GM12872 (cell line): ENCODE measurements at regions not wholly inside any gene's neighbourhood (a gene's known extent, or its start where the extent isn't known, plus 50 kb on each side); places are given as distances from the start of the nearest gene placed in this dataset.

ENCODE experiments used
- CTCF ChIP-seq: IDR thresholded peaks from 3 replicates; pipeline ENCODE4 v1.5.1; 2011; ENCODE audit warnings: low read depth, mild to moderate bottlenecking, low read length, moderate library complexity; ENCODE audit not compliant: insufficient read depth

- TF ChIP-seq CTCF, result no peak
Observed at GRCh38 chr12:47305464-47305863, 225.7 kb upstream of the AMIGO2 start.

GRCh38 chr12:47303995-47304560 lies 224.3 kb upstream of the AMIGO2 start:
- TF ChIP-seq CTCF, result no peak

DNA sequence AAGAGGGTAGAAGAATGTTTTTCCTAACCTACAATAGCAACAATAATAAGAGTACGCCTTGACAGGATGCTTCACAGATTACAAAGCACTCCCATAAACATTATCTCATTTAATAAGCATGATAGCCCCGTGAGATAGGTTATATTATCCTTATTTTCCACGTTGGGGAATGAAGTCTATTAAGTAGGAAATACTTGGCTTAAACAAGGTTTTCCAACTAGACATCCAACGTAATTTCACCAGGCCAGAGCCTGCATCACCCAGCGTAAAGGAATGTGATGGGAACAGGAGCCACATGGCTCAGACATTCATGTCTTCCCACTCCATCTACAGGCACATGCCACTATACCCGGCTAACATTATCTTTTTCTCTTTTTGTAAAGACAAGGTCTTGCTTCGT lies 223.4 kb upstream of the AMIGO2 start:
- TF ChIP-seq CTCF, result no peak

GRCh38 chr12:47302111-47302671 lies 222.4 kb upstream of the AMIGO2 start:
- no peak for TF ChIP-seq CTCF

DNA sequence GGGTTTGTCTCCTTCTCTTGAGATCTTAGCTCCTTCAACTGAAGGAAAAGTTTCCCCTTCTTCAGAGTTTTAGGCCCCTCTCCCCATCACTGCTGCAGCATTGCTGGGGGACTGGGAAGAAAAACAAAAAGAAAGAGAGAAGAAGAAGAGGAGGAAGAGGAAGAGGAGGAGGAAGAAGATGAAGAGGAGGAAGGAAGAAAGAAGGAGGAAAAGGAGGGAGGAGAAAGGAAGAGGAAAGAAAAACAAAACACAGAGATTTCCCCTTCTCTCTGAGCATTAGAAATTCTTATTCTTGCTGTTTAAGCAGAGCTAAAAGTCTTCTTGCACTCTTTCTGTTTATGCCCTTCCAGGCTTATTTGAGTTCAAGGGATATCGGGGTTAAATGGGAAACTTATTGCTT lies 219.8 kb upstream of the AMIGO2 start:
- no peak for TF ChIP-seq CTCF

DNA sequence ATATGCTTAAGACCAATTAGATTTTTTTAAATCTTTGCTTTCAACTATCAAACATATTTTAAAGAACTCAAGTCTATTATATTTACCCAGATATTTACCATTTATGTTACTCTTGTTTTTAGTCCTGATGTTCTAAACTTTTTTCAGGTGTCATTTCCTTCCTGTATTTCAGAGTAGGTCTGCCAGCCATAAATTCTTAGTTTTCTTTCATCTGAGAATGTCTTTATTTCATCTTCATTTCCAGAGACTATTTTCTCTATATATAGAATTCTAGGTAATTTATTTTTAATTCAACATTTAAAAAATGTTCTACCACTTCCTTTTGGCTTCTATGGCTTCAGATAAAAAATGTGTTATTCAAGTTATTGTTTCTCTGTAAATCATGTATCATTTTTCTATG lies 218.2 kb upstream of the AMIGO2 start:
- TF ChIP-seq CTCF, result no peak

GRCh38 chr12:47296828-47297227 lies 217.1 kb upstream of the AMIGO2 start:
- TF ChIP-seq CTCF, result no peak

- TF ChIP-seq CTCF, result no peak
Observed at GRCh38 chr12:47293406-47293805, 213.6 kb upstream of the AMIGO2 start.
